ENCODE measurements at regions not wholly inside any gene's neighbourhood (a gene's known extent, or its start where the extent isn't known, plus 50 kb on each side); places are given as distances from the start of the nearest gene placed in this dataset.

GRCh38 chr1:191163621-191164020 is 686.0 kb upstream of the BRINP3 start:
- H3K9me3 ChIP-seq (replicated peaks) = peaks cover 27% of the 10 kb centered on the region
- no peak overlapping the region for H3K4me3 ChIP-seq
- no peak overlapping the region for H3K27ac ChIP-seq (replicated peaks)
- H3K4me1 ChIP-seq = no peaks in the 10 kb centered on the region
- intact Hi-C loops (cut with micrococcal nuclease) = no loop called here
- H3K27me3 ChIP-seq (ENCODE audit: low read depth) = no peaks in the 10 kb centered on the region
- DNase-seq = no peak
- TF ChIP-seq CTCF (IDR thresholded peaks at IDR 0.05; ENCODE audit: borderline replicate concordance) = no peak
- no peaks in the 10 kb centered on the region for H3K36me3 ChIP-seq

GRCh38 chr1:191174298-191174697 is 696.6 kb upstream of the BRINP3 start:
- no peak overlapping the region for H3K4me3 ChIP-seq
- no peak for DNase-seq
- H3K27me3 ChIP-seq (ENCODE audit: low read depth) = no peaks in the 10 kb centered on the region
- intact Hi-C loops (cut with micrococcal nuclease) = no loop called here
- no peaks in the 10 kb centered on the region for H3K36me3 ChIP-seq
- H3K9me3 ChIP-seq (replicated peaks) = peaks cover 3% of the 10 kb centered on the region
- H3K27ac ChIP-seq (replicated peaks) = no peak overlapping the region
- no peaks in the 10 kb centered on the region for H3K4me1 ChIP-seq
- no peak for TF ChIP-seq CTCF (IDR thresholded peaks at IDR 0.05; ENCODE audit: borderline replicate concordance)

GRCh38 chr1:191176131-191176530 is 698.5 kb upstream of the BRINP3 start:
- Histone ChIP-seq H3K27me3 (ENCODE audit: low read depth) (no peaks in the 10 kb centered on the region), H3K36me3 (no peaks in the 10 kb centered on the region), H3K27ac (replicated peaks) (no peak overlapping the region), H3K9me3 (replicated peaks) (peaks cover 3% of the 10 kb centered on the region), H3K4me3 (no peak overlapping the region), H3K4me1 (no peaks in the 10 kb centered on the region)
- TF ChIP-seq CTCF (IDR thresholded peaks at IDR 0.05; ENCODE audit: borderline replicate concordance) = no peak
- intact Hi-C loops (cut with micrococcal nuclease) = no loop called here
- DNase-seq = no peak

- H3K4me3 ChIP-seq = no peak overlapping the region
- H3K27ac ChIP-seq (replicated peaks) = no peak overlapping the region
- intact Hi-C loops (cut with micrococcal nuclease) = no loop called here
- no peaks in the 10 kb centered on the region for H3K4me1 ChIP-seq
- no peaks in the 10 kb centered on the region for H3K27me3 ChIP-seq (ENCODE audit: low read depth)
- peaks cover 13% of the 10 kb centered on the region for H3K9me3 ChIP-seq (replicated peaks)
- no peak for TF ChIP-seq CTCF (IDR thresholded peaks at IDR 0.05; ENCODE audit: borderline replicate concordance)
- DNase-seq = no peak
- no peaks in the 10 kb centered on the region for H3K36me3 ChIP-seq
These were observed 729.0 kb upstream of the BRINP3 start for GRCh38 chr1:191206513-191207207.

- H3K27me3 ChIP-seq (ENCODE audit: low read depth) = no peaks in the 10 kb centered on the region
- intact Hi-C loops (cut with micrococcal nuclease) = no loop called here
- no peaks in the 10 kb centered on the region for H3K4me1 ChIP-seq
- TF ChIP-seq CTCF (IDR thresholded peaks at IDR 0.05; ENCODE audit: borderline replicate concordance) = no peak
- no peaks in the 10 kb centered on the region for H3K36me3 ChIP-seq
- H3K4me3 ChIP-seq = no peak overlapping the region
- no peak for DNase-seq
- peaks cover 15% of the 10 kb centered on the region for H3K9me3 ChIP-seq (replicated peaks)
- H3K27ac ChIP-seq (replicated peaks) = no peak overlapping the region
These were observed 744.5 kb upstream of the BRINP3 start for GRCh38 chr1:191222206-191222605.

Data from left ventricle myocardium inferior (tissue), 1 donor.